GM21447 (cell line): ENCODE measurements at regions not wholly inside any gene's neighbourhood (a gene's known extent, or its start where the extent isn't known, plus 50 kb on each side); places are given as distances from the start of the nearest gene placed in this dataset.

Experiments
- ATAC-seq: cut with Tn5 transposase; IDR thresholded peaks from one replicate; pipeline ENCODE4 v1.9.1; 2021; ENCODE audit not compliant: unreplicated experiment

DNA sequence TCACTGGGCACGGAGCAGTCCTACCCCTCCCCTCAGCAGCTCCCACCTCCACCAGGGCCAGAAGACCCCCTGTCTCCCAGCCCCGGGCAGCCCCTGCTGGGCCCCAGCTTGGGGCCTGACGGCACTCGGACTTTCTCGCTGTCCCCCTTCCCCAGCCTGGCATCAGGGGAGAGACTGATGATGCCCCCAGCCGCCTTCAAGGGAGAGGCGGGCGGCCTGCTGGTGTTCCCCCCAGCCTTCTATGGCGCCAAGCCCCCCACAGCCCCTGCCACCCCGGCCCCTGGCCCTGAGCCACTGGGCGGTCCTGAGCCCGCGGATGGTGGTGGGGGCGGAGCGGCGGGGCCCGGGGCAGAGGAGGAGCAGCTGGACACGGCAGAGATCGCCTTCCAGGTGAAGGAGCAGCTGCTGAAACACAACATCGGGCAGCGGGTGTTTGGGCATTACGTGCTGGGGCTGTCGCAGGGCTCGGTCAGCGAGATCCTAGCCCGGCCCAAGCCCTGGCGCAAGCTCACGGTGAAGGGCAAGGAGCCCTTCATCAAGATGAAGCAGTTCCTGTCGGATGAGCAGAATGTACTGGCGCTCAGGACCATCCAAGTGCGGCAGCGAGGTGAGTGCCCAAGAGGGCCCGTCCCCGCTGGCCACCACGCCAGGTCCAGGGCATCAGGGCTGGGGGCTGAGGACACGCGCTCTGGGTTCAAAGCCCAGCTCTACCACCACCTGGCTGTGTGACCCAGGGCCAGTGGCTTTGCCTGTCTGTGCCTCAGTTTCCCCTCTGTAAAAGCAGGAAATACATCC, 58.6 kb downstream of the PHETA1 start:
- ATAC-seq = no peak

- no peak for ATAC-seq
Observed at GRCh38 chr12:111309584-111309983, 59.3 kb downstream of the PHETA1 start.

DNA sequence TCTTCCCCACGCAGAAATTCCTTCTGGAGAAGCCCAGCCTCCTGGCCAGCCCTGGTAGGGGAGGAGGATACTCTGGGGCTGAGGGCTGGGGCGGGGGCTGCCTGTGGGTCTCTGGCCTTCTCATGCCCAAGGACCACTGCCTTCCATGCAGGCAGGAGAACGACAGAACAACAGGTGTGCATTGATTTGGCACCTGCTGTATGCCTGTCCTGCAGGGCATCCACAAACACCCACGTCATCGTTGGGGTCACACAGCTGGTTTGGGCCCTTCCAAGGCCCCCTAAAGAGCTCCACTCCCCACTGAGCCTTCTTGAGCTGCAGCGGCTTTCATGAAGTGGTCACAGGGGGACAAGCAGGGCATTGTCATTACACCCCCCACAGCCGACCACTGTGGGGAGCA, 60.4 kb downstream of the PHETA1 start:
- ATAC-seq = no peak

DNA sequence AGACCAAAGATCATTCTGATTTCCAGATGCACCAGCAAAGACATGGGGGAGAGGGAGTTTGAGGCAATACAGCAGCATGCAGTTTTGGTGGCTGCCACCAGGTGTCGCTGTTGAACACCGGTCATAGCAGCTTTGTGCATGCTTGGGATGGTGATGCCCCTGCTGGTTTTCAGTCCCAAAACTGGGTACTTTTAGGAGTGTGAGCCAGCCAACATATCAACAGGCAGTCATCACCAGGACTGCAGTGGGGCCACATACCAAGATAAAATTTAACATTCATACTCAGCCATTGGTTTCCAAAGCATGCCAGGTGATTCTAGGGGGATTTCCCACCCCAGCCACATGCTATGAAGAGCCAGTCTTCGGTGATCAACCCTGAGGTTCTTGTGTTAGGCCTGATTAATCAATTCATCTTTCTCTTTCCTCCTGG, 64.2 kb downstream of the PHETA1 start:
- no peak for ATAC-seq

DNA sequence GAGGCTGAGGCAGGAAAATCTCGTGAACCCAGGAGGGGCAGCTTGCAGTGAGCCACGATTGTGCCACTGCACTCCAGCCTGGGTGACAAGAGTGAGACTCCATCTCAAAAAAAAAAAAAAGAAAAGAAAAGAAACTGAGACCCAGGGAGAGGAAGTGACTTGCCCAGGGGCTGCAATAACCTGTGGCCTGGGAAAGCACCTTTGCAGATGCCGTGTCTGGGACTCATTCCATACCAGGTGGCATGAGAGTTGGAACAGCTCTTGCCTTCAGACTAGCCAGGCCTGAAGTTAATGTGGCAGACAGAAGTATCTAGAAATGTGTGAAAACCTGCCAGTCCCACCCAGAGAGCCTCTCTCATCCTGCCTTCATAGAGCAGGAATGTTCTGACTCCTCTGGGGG, 65.4 kb downstream of the PHETA1 start:
- ATAC-seq = no peak

- no peak for ATAC-seq
Observed at GRCh38 chr12:111298582-111299436, 70.1 kb downstream of the PHETA1 start.

DNA sequence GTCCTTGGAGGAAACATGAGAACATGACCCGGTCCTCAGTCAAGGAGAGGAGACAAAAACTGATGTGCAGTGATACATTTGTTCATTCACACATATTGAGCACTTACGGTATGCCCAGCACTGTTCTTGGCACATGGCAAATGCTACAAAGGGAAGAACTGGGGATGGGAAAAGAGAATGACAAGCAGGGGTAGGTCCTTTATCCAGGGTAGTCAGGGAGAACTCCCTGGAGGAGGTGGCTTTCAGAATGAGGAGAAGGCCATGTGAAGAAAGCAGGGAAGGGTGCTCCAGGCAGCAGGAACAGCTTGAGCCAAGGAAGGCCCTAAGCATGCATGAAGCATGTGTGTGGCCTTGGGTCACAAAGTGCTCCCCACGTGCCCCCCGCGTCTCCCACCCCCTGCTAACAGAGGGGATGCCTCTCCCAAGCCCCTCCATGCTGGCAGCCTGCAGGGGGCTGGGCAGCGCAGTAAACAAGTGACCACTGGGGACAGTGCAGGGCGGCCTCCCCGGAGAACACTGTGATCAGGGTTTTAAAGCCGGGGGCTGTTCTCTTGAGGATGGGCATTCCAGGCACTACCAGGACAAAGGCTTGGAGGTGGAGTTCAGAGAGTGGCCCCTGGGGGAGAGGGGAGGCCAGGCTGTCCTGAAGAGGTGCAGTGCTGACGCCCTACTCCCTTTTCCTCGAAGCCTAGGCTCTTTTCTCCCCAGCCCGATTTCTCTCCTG, 71.0 kb downstream of the PHETA1 start:
- no peak for ATAC-seq

DNA sequence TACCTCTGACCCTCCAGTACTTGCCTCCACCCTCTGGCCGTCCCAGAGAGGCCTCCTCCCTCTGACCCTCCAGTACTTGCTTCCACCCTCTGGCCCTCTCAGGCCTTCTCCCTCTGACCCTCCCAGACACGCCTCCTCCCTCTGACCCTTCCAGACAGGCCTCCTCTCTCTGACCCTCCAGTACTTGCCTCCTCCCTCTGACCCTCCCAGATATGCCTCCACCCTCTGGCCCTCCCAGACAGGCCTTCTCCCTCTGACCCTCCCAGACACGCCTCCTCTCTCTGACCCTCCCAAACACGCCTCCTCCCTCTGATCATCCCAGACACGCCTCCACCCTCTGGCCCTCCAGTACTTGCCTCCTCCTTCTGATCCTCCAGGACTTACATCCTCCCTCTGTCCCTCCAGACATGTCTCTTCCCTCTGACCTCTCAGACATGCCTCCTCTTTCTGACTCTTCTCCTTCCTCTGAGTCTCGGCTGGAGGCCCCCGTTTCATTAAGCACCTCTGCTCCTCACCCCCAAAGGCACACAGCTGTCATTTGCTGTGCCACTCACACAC, 71.9 kb downstream of the PHETA1 start:
- no peak for ATAC-seq

DNA sequence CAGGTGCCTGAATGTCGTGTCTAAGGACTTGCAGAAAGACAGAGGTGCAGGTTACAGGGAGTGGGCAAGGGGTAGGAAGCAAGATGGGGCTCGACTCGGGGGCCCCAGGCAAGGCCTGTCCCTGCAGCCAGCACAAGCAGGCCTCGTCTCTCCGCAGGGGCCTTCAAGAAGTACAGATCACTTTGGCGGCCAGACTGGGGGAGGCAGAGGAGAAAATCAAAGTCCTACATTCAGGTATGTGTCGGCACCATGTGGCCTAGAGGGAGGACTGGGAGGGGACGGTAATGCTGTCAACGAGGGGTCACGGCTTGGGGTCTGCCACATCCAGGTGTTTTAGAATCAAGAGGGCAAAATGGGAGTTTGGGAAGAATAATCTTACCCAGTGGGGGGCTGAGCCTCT, 73.7 kb downstream of the PHETA1 start:
- ATAC-seq = no peak

GRCh38 chr12:111293266-111294009, 75.5 kb downstream of the PHETA1 start:
- ATAC-seq = no peak

DNA sequence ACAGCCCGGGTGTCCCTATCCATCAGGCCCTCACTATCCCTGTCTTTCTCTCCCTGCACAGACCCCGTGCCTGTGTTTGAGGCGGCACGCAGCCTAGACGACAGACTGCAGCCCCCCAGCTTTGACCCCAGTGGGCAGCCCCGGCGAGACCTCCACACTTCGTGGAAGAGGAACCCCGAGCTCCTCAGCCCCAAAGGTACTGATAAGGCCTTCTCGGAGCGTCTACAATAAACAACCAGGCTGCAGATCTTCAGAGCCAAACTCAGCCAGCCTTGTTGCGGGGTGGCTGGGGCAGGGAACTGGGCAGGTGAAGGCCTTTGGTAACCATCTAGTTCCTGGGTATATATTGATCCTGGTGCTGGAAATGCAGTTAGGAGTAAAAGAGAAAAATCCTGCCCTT, 77.5 kb downstream of the PHETA1 start:
- ATAC-seq = no peak

GRCh38 chr12:111288771-111289170, 80.1 kb downstream of the PHETA1 start:
- no peak for ATAC-seq

DNA sequence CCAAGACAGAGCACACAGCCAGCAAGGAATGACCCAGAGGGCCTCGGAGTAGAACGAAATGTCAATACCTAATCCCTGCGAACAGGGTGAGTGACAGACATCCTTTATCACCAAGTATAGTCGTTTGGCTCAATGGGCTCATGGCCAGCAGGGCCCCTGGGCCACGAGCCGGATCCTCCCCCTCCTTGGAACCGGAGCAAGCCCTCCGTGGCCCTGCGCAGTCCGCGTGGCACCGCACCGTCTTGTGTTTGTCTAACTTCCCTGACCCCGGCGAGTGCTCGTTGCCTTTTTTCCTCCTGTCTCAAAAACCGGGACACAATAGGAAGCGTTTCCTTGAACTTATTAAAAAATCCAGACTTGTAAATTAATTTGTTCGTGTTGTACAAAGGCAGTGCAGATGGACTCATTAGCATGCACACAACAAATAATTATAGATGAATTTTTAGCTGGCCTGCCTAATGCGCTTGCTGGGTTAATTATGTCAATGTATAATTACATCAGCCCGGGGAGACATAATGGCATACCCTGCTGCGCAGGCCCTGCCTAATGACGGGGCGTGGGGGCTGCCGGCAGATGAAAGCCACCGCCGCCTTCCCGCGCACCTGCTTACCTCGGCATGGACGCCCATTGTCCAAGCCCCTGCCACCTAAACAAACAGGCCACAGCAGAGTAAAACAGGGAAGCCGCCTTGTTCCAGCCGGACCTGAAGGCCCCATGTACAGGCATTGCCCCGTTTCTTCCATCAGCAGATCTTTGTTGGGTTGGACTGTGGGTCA, 81.6 kb downstream of the PHETA1 start:
- no peak for ATAC-seq

- ATAC-seq = no peak
Observed at GRCh38 chr12:111285200-111285599, 83.7 kb downstream of the PHETA1 start.

GRCh38 chr12:111284709-111285108, 84.2 kb downstream of the PHETA1 start:
- ATAC-seq = no peak

- ATAC-seq = no peak
Observed at GRCh38 chr12:111283966-111284365, 84.9 kb downstream of the PHETA1 start.

DNA sequence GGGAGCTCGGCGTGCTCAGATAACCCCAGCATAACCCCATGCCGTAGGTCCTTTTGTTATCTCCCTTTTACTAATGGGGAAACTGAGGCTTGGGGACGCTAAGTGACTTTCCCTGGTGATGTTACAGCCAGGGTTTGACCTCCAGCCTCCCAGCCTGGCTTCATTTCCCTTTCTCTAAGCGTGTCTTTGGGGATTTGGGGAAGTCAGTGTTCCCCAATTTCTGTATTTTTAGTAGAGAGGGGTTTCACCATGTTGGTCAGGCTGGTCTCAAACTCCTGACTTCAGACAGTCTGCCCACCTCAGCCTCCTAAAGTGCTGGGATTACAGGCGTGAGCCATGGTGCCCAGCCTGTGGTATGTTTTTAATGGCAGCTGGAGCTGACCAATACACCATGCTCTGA, 85.4 kb downstream of the PHETA1 start:
- no peak for ATAC-seq

- no peak for ATAC-seq
Observed at GRCh38 chr12:111277570-111277969, 91.3 kb downstream of the PHETA1 start.

DNA sequence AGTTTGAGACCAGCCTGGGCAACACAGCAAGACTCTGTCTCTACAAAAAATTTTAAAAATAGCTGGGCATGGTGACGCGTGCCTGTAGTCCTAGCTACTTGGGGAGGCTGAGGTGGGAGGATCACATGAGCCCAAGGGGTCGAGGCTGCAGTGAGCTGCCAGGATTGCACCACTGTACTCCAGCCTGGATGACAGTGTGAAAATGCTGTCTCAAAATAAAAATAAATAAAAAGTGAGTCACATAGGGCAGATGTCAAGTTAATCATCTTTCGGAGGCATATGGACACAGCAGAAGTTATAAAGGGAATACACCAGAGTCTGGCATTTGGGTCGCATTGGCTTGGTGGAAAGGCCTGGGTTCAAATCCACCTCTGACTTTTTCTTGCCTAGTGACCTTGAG, 92.7 kb downstream of the PHETA1 start:
- ATAC-seq = no peak

DNA sequence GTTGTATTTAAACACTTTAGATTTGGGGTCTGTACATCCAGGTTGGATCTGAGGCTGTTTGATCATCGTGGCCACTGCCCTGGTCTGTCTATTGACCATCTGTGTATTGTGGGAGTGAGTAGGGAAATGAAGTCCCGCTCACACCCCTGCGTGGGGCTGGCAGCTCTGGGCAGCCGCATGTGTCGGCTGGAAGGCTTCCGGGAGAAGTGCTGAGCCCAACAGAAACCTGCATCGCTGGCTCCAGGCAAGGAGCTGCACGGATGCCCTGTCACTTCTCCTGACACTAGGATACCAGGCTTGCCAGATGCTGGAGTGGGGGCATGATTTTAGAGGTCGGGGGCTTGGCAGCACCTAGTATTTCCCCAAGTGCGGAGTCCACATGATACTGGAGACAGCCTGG, 93.6 kb downstream of the PHETA1 start:
- no peak for ATAC-seq
